HCT116 (cell line): ENCODE measurements at regions not wholly inside any gene's neighbourhood (a gene's known extent, or its start where the extent isn't known, plus 50 kb on each side); places are given as distances from the start of the nearest gene placed in this dataset.

Source experiments
- ATAC-seq: fragments of 200-7000 bp; cut with Tn5 transposase; 2 replicates; pipeline ENCODE4 v1.9.1; 2020; ENCODE audit warnings: mild to moderate bottlenecking, moderate library complexity
- BruUV-seq: library from RNA; stranded (reverse); fragments of 400-500 nt; replicated peaks from 2 replicates; lab custom pipeline; 2021; lab: Mats Ljungman, UMichigan
- CTCF ChIA-PET: fragments of 300-600 bp; sonication (Branson Sonifier 250); formaldehyde crosslinking; loops from one replicate; lab custom pipeline; 2021; ENCODE audit warnings: antibody characterized with exemption; lab: Charles Lee
- POLR2A ChIA-PET: fragments of 300-600, 350-600 bp; sonication (Branson Sonifier 250); formaldehyde crosslinking; loops from one replicate; lab custom pipeline; 2021; ENCODE audit warnings: antibody characterized with exemption; lab: Charles Lee
- RAD21 ChIA-PET, 2 experiments: fragments of 300-600 bp; sonication (Branson Sonifier 250); formaldehyde crosslinking; loops; one replicate each; lab custom pipeline; 2023; ENCODE audit warnings: low total read pairs in 2 of 2; ENCODE audit not compliant: uncharacterized antibody in 2 of 2, unreplicated experiment in 2 of 2, low non-redundant PET in 1 of 2; lab: Charles Lee
- DNase-seq: peaks from one replicate; pipeline ENCODE4 v3.0.0-alpha.2; 2010; ENCODE audit warnings: low read depth, low spot score
- H2AFZ ChIP-seq: fragments of 200-600 bp; shearing (Covaris generic), sonication (generic); 2 replicates; pipeline ENCODE4 v1.6.1; 2017; ENCODE audit warnings: low read depth, mixed run types, mixed read lengths, antibody characterized with exemption, low read length; ENCODE audit not compliant: poor library complexity, severe bottlenecking
- H3K27ac ChIP-seq: 2 replicates; pipeline ENCODE4 v1.5.1; 2012; ENCODE audit warnings: low read depth, low read length
- H3K27me3 ChIP-seq: fragments of 200-600 bp; sonication (generic); 2 replicates; pipeline ENCODE4 v1.6.1; 2016; ENCODE audit warnings: mixed run types, low read length, mixed read lengths; ENCODE audit not compliant: insufficient read depth
- H3K36me3 ChIP-seq, 2 experiments: fragments of 200-500 bp in 1 of 2; fragments of 200-600 bp in 1 of 2; sonication (Bioruptor generic) in 1 of 2; sonication (generic) in 1 of 2; 2 replicates each; pipeline versions ENCODE4 v1.5.1 to v1.6.1; 2014 to 2016; ENCODE audit warnings: low read length in 2 of 2, inconsistent platforms in 1 of 2, mixed read lengths in 1 of 2, mixed run types in 1 of 2; ENCODE audit not compliant: insufficient read depth in 2 of 2, control insufficient read depth in 1 of 2
- H3K4me1 ChIP-seq, 2 experiments: fragments of 200-600 bp in 1 of 2; sonication (generic) in 1 of 2; 2 replicates each; pipeline versions ENCODE4 v1.5.1 to v1.6.1; 2012 to 2017; ENCODE audit warnings: low read length in 2 of 2, inconsistent platforms in 1 of 2, mild to moderate bottlenecking in 1 of 2, mixed read lengths in 1 of 2, mixed run types in 1 of 2, moderate library complexity in 1 of 2; ENCODE audit not compliant: insufficient read depth in 2 of 2, control insufficient read depth in 1 of 2
- H3K4me2 ChIP-seq: fragments of 200-600 bp; sonication (generic); 2 replicates; pipeline ENCODE4 v1.6.1; 2017; ENCODE audit warnings: mixed run types, low read length, mixed read lengths
- H3K4me3 ChIP-seq, 2 experiments: fragments of 200-600 bp in 1 of 2; sonication (generic) in 1 of 2; replicated peaks in 1 of 2; 2 replicates each; pipeline ENCODE4 v1.5.1; 2011 to 2016; ENCODE audit warnings: low read length in 2 of 2, control low read depth in 1 of 2, low read depth in 1 of 2, mild to moderate bottlenecking in 1 of 2, mixed read lengths in 1 of 2, mixed run types in 1 of 2
- H3K79me2 ChIP-seq: fragments of 200-600 bp; sonication (generic); 2 replicates; pipeline ENCODE4 v1.6.1; 2017; ENCODE audit warnings: mild to moderate bottlenecking, mixed run types, low read length, moderate library complexity, mixed read lengths; ENCODE audit not compliant: insufficient read depth
- H3K9ac ChIP-seq: fragments of 200-600 bp; sonication (generic); 2 replicates; pipeline ENCODE4 v1.6.1; 2016; ENCODE audit warnings: low read length, mixed read lengths
- H3K9me2 ChIP-seq: fragments of 200-600 bp; sonication (generic), shearing (Covaris generic); 2 replicates; pipeline ENCODE4 v1.6.1; 2017; ENCODE audit warnings: mixed run types, mild to moderate bottlenecking, moderate library complexity; ENCODE audit not compliant: insufficient read depth
- H3K9me3 ChIP-seq, 2 experiments: fragments of 200-500 bp in 1 of 2; fragments of 200-600 bp in 1 of 2; sonication (Bioruptor generic) in 1 of 2; sonication (generic) in 1 of 2; 2 replicates each; pipeline ENCODE4 v1.6.1; 2014 to 2017; ENCODE audit warnings: low read length in 2 of 2, mixed read lengths in 2 of 2, inconsistent platforms in 1 of 2, low read depth in 1 of 2, mild to moderate bottlenecking in 1 of 2, mixed run types in 1 of 2, moderate library complexity in 1 of 2; ENCODE audit not compliant: control insufficient read depth in 1 of 2, insufficient read depth in 1 of 2
- H4K20me1 ChIP-seq: fragments of 200-600 bp; sonication (generic), shearing (Covaris generic); 2 replicates; pipeline ENCODE4 v1.6.1; 2017; ENCODE audit warnings: mixed run types, mild to moderate bottlenecking, moderate library complexity; ENCODE audit not compliant: insufficient read depth
- CEBPB ChIP-seq: IDR thresholded peaks from 2 replicates; pipeline ENCODE4 v1.6.1; 2012; ENCODE audit warnings: low read depth
- EGR1 ChIP-seq: IDR thresholded peaks from 2 replicates; pipeline ENCODE4 v1.6.1; 2012; ENCODE audit warnings: low read depth
- EZH2 ChIP-seq: fragments of 200-600 bp; sonication (generic); IDR thresholded peaks from 2 replicates; pipeline ENCODE4 v1.6.1; 2017; ENCODE audit warnings: antibody characterized with exemption, mixed run types
- EZH2phosphoT487 ChIP-seq: fragments of 200-600 bp; IDR thresholded peaks from 2 replicates; pipeline ENCODE4 v1.6.1; 2018; ENCODE audit warnings: antibody characterized with exemption, borderline replicate concordance
- FOSL1 ChIP-seq: IDR thresholded peaks from 2 replicates; pipeline ENCODE4 v1.6.1; 2012; ENCODE audit warnings: low read depth
- JUND ChIP-seq: IDR thresholded peaks from 2 replicates; pipeline ENCODE4 v1.6.1; 2012
- POLR2A ChIP-seq: IDR thresholded peaks from 2 replicates; pipeline ENCODE4 v1.7.0; 2011; ENCODE audit warnings: borderline replicate concordance; ENCODE audit not compliant: insufficient read depth, insufficient read length; ENCODE audit errors: extremely low read depth
- RAD21 ChIP-seq: IDR thresholded peaks from 2 replicates; pipeline ENCODE4 v1.6.1; 2012; ENCODE audit warnings: low read depth, mild to moderate bottlenecking
- SP1 ChIP-seq: IDR thresholded peaks from 2 replicates; pipeline ENCODE4 v1.6.1; 2012; ENCODE audit warnings: low read depth
- TCF7L2 ChIP-seq: IDR thresholded peaks from 2 replicates; pipeline ENCODE4 v1.7.0; 2011; ENCODE audit warnings: borderline replicate concordance, inconsistent platforms; ENCODE audit not compliant: insufficient read depth, insufficient read length; ENCODE audit errors: extremely low read depth
- YY1 ChIP-seq: IDR thresholded peaks from 2 replicates; pipeline ENCODE4 v1.6.1; 2011; ENCODE audit warnings: low read length, low read depth, moderate library complexity, mild to moderate bottlenecking; ENCODE audit not compliant: insufficient replicate concordance; ENCODE audit errors: extremely low read depth
- ZFX ChIP-seq: fragments of 450-650 bp; IDR thresholded peaks from 2 replicates; pipeline ENCODE4 v1.6.1; 2017
- ZNF274 ChIP-seq: fragments of 200-500 bp; sonication (Bioruptor generic); IDR thresholded peaks from 2 replicates; pipeline ENCODE4 v1.6.1; 2014; ENCODE audit warnings: mild to moderate bottlenecking, low read depth, low read length, inconsistent platforms
- intact Hi-C: fragments of 100-400 bp; cut with micrococcal nuclease; formaldehyde crosslinking; loops from 2 replicates; pipeline ENCODE4 v1.10.0; 2022
- TF ChIP-seq, protein P1 (sequence below): IDR thresholded peaks from 2 replicates; pipeline ENCODE4 v1.6.1; 2012
- TF ChIP-seq, protein P2 (sequence below): IDR thresholded peaks from 2 replicates; pipeline ENCODE4 v1.6.1; 2012
- TF ChIP-seq, protein P3 (sequence below), 3 experiments: fragments of 200-600 bp in 1 of 3; sonication (generic) in 1 of 3; IDR thresholded peaks in 2 of 3; conservative IDR thresholded peaks in 1 of 3; 2 replicates each; pipeline ENCODE4 v1.5.1; 2012 to 2017; ENCODE audit warnings: low read depth in 2 of 3, low read length in 2 of 3, antibody characterized with exemption in 1 of 3, borderline replicate concordance in 1 of 3, control low read depth in 1 of 3, mild to moderate bottlenecking in 1 of 3, mixed read lengths in 1 of 3, mixed run types in 1 of 3, moderate library complexity in 1 of 3; ENCODE audit not compliant: insufficient read depth in 1 of 3

DNA sequence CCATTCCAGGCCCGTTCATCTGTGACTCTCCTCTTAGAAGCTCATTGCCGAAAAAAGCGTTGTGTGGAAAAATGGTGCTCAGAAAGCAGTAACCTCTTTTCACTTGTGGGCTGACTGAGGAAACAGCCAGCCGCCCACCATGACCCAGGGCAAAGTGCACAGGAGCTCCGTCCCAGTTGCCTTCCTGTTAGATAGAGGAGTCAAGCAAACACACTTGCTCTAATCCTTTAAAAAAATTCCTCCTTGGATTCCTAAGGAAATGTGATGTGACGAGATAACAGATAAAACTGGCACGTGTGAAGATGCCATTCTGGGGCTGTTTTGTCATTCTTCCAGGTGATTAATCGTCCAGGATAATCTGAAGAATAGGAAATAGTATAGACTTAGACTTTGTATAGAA is 396.8 kb upstream of the DDHD1 start:
- Histone ChIP-seq H3K9me3 (no peaks in the 10 kb centered on the region), H3K4me3 (no peak overlapping the region), H3K9ac (no peak overlapping the region), H3K27ac (no peak overlapping the region), H3K79me2 (no peaks in the 10 kb centered on the region), H3K4me1 (no peaks in the 10 kb centered on the region), H3K27me3 (no peaks in the 10 kb centered on the region), H4K20me1 (no peaks in the 10 kb centered on the region), H2AFZ (no peak overlapping the region), H3K9me2 (no peaks in the 10 kb centered on the region), H3K4me2 (no peak overlapping the region), H3K36me3 (no peaks in the 10 kb centered on the region)
- intact Hi-C loops, result no loop called here
- BruUV-seq, result no TSS peak
- no peak for DNase-seq
- RAD21 ChIA-PET, result interaction anchor here in 1 of 2 experiments (0.7 kb wide), 1 partner anchor 407 kb away, joined by 4 read pairs; no protein-coding TSS in a partner anchor
- TF ChIP-seq, protein P1, sequence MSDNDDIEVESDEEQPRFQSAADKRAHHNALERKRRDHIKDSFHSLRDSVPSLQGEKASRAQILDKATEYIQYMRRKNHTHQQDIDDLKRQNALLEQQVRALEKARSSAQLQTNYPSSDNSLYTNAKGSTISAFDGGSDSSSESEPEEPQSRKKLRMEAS, result no peak
- TF ChIP-seq FOSL1 (no peak), EGR1 (no peak), EZH2phosphoT487 (no peak), EZH2 (no peak), TCF7L2 (no peak), JUND (no peak)
- CTCF ChIA-PET, result interaction anchor here (3.2 kb wide), 1 partner anchor 10 kb away, joined by 10 read pairs; no protein-coding TSS in a partner anchor
- POLR2A ChIA-PET, result interaction anchor here (0.7 kb wide), 1 partner anchor 637 kb away, joined by 5 read pairs; no protein-coding TSS in a partner anchor
- no peak for ATAC-seq

DNA sequence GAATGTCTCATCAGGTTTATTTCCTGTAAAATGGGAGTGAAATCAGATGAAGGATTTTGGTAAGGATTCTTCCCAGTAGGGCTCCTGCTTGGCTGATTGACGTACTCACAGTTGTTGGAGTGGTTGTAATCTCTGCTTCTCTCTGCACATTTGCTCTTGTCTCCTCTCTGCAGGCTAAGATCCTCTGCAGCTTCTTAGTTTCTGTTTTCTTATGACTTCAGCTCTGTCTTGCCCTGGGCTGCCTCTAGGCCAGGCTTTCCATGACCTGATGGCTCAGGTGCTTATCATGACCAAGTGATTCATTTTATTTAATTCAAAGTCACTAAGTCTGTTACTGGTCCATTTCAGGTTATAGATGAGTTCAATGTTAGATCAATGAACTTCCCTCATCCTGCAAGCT is 394.5 kb upstream of the DDHD1 start:
- no peaks in the 10 kb centered on the region for H3K9me2 ChIP-seq
- CTCF ChIA-PET, result interaction anchor here (1.5 kb wide), 1 partner anchor 10 kb away, joined by 5 read pairs; no protein-coding TSS in a partner anchor
- TF ChIP-seq ZNF274 (no peak), YY1 (no peak), CEBPB (no peak), JUND (no peak), SP1 (no peak), ZFX (no peak), RAD21 (no peak), POLR2A (no peak)
- TF ChIP-seq, protein P2, sequence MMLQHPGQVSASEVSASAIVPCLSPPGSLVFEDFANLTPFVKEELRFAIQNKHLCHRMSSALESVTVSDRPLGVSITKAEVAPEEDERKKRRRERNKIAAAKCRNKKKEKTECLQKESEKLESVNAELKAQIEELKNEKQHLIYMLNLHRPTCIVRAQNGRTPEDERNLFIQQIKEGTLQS, result no peak
- TF ChIP-seq, protein P3, sequence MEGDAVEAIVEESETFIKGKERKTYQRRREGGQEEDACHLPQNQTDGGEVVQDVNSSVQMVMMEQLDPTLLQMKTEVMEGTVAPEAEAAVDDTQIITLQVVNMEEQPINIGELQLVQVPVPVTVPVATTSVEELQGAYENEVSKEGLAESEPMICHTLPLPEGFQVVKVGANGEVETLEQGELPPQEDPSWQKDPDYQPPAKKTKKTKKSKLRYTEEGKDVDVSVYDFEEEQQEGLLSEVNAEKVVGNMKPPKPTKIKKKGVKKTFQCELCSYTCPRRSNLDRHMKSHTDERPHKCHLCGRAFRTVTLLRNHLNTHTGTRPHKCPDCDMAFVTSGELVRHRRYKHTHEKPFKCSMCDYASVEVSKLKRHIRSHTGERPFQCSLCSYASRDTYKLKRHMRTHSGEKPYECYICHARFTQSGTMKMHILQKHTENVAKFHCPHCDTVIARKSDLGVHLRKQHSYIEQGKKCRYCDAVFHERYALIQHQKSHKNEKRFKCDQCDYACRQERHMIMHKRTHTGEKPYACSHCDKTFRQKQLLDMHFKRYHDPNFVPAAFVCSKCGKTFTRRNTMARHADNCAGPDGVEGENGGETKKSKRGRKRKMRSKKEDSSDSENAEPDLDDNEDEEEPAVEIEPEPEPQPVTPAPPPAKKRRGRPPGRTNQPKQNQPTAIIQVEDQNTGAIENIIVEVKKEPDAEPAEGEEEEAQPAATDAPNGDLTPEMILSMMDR (IDR thresholded peaks at IDR 0.05 in 2 of 3, conservative IDR thresholded peaks at IDR 0.05 in 1 of 3; ENCODE audit: borderline replicate concordance in 1 of 3, insufficient read depth in 1 of 3, low read depth in 2 of 3, low read length in 2 of 3), result no peak
- TF ChIP-seq, protein P1, result no peak

More for the DNA sequence above, 394.5 kb upstream of the DDHD1 start:
- H4K20me1 ChIP-seq, result no peaks in the 10 kb centered on the region
- ATAC-seq (no peak), DNase-seq (no peak)
- no peak overlapping the region for H3K27ac ChIP-seq
- no peaks in the 10 kb centered on the region for H3K9me3 ChIP-seq
- intact Hi-C loops, result no loop called here
- no TSS peak for BruUV-seq
- RAD21 ChIA-PET, result no interaction called here
- H3K4me2 ChIP-seq, result no peak overlapping the region
- no peak overlapping the region for H3K9ac ChIP-seq
- H3K4me3 ChIP-seq, result no peak overlapping the region
- H3K27me3 ChIP-seq, result no peaks in the 10 kb centered on the region
- H3K36me3 ChIP-seq, result no peaks in the 10 kb centered on the region
- peaks cover 4 to 5% of the 10 kb centered on the region in 2 experiments; a peak in 3 of 4 replicates for H3K4me1 ChIP-seq
- no peak overlapping the region for H2AFZ ChIP-seq
- POLR2A ChIA-PET, result no interaction called here
- H3K79me2 ChIP-seq, result no peaks in the 10 kb centered on the region
